HG02885 (cell line): ENCODE measurements at regions not wholly inside any gene's neighbourhood (a gene's known extent, or its start where the extent isn't known, plus 50 kb on each side); places are given as distances from the start of the nearest gene placed in this dataset.
A peak's percentile ranks its signal among the peaks of the same experiment; 100 is the strongest.
"Not testable (repeated sequence)": the region's sequence is repeated elsewhere in the genome, so short reads cannot be mapped to it uniquely, and the experiment has no call there.

ENCODE experiments used
- ATAC-seq: cut with Tn5 transposase; IDR thresholded peaks from one replicate; pipeline ENCODE4 v1.9.1; 2021; ENCODE audit warnings: mild to moderate bottlenecking; ENCODE audit not compliant: unreplicated experiment, poor library complexity

DNA sequence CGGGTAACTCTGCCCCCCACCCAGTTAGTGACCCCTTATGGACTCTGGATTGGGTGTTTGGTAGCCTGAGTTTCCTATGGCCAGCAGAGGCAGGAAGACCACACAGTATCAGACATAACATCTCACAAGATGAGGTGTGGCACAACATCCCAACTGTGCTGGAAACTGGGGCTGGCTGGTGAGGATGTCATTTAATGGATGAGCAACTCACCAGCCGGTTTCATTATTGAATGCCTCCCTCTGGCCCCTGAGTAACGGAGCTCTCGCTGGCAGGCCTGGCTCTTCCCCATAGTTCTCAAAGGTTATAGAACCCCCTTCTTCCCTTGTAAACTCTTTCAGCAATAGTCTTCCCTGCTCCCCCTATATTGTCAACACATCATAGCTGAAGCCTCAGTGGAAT, 195.0 kb downstream of the BCL11A start:
- ATAC-seq, result no peak

DNA sequence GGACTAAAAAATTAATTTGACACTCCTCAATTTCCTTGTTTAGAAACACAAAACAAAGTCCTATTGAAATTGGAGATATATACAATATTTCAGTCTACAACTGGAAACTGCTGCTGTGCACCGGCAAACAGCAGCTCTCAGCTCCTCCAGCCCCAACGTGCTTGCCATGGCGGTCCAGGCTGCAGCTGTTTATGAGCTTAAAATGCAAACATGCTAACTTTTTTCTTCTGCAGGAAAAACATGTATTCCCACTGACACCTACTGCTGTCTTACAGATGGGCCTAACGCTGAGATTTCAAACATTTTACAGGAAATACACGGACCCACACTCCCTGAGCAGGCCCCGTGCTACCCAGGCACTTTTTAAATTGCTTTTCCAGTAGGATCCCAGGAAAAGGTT, 195.5 kb downstream of the BCL11A start:
- ATAC-seq, result no peak

DNA sequence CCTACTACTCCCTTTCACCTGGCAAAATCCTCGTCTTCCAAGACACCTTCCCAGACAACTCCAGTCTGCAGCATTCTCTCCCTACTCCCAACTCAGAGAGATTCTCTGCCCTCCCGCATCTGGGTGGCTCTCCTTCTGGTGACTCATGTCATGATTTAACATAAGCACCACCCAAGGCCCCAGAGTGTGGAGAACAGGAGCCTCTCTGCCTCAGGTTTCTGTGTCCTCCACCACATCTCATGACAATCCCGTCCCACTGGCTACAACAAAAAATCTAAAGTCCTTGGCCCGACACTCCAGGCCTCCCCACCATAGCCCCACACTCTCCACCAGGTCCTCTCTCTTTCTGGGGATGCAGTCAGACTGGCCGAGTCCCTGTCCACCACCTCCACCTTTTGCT, 197.1 kb downstream of the BCL11A start:
- no peak for ATAC-seq

DNA sequence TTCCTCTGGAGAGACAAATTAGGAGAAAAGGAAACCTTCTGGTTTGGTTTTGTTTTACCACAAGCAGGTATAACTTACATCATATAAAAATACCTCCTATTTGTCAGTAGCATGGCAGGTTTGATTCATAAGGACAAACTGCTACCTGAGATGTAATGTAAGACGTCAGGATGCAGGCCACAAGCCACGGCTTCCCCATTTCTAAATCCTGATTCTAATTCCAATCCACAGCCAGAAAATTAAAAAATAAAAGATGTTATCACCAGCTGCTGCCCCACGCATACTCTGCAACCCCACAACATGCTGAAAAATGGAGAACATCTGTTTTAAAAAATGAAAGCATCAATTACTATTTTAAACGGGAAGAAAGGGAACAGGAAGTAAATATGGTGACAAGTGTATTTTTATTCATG, 197.6 kb downstream of the BCL11A start:
- no peak for ATAC-seq

DNA sequence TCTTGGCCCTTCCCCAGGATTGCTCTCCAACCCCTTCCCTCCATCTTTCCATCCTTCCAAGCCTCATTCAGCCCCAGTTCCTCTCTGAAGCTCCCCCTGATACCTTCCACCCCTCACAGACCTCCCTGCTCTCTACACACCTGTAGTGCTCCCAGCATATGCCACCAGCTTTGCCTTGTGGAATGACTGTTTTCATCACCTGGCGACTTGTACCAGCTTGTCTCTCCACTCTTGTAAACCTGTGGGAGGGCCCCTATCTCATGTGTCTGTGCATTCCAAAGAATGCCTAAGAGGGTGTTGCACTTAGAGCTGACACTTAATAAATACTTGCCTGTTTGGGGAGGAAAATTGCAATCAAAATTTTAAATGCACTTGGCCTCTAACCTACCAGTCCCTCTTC, 198.7 kb downstream of the BCL11A start:
- no peak for ATAC-seq

DNA sequence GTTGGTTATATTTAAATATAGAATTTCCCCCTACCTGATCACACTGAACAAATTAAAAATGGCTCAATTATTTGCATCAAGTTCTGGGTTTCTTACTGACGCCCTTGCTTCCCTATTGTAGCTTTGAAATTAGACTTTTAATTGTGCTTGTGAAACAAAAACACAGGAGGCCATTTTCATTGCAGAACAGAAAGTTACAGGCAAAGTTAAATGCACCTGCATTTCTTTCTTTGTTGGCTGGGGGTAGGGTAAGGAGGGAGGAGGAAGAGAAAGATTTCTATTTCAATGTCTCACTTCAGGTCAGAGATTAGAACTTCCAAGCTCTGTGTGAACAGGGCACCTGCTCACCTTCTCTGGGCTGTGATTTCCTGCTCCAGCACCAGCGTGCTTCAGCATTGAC, 199.6 kb downstream of the BCL11A start:
- peak; percentile 57 for ATAC-seq

DNA sequence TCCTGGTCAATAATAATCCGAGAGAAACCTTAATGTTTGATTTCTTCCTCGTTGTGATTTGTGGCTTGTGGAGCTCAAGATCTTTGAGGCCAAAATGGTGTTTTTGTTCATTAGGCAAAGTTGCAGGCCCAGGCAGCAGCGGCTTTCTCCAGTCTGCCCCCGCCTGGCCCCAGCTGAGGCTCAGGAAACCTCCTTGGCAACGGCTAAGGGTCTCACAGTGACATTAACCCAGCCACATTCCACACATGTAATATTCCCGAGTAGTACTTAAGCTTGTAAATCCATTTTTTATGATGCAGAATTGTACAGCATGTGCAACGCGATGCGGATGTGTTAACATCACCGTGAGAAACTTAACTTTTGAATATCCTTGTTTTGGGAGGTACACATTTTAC, 200.1 kb downstream of the BCL11A start:
- ATAC-seq, result peak; percentile 13

DNA sequence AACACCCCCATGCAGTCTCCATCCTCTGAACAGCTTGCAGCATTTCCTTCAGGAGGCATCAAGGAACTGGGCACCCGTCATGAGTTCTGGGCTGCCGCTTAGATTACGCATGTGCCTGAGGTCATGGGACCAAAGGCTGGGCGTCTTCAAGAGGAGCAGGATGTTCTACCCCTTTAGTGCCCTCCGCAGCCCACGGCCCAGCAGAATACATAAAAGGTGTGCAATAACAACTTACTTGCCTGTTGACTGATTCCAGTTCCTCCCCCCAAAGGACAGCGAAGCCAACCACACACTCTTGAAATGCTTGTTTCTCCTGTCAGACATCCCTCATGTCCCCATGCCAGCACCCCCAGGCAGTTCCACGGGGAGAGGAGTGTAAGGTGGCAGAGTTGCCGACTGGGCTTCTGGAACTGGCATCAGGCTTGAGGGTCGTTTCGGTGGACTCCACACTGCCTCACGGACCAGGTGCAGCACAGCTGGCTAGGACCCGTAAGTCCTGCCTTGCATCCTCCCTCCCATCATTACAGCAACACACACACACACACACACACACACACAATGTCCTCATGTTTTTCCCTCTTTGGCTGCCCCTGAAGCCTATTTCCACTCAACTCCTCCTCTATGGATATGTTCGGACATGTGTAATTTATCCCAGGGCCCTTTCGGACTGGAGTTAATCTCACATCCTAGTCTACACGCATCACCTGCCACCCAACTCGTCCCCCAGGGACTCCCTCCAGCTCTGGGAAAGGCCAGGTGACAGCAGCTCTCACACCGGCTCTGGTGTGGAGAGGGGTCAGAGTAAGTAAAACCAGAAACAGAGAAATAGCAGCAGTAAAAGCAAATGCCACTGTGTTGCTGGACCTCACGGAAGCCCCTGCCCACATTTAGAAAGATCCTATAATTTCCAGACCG, 200.7 kb downstream of the BCL11A start:
- no peak for ATAC-seq

DNA sequence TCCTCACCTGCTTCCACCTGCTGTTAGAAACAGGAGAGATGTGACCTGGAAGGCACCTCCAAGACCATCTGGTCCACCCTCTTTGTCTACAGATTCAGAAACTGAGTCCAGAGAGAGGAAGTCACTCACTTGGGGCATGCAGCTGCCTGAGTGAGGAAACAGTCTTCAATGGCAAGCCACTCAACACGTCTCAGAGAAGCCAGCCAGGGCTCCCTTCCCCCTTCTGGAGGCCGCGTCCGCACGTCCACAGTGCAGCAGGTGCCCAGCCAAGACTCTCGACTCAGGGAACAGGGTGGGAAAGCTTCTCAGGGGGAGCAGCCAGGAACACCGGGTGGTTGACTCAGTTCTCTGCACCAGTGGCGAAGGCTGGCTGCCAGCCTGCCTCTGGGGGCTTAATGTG, 201.7 kb downstream of the BCL11A start:
- ATAC-seq, result no peak

DNA sequence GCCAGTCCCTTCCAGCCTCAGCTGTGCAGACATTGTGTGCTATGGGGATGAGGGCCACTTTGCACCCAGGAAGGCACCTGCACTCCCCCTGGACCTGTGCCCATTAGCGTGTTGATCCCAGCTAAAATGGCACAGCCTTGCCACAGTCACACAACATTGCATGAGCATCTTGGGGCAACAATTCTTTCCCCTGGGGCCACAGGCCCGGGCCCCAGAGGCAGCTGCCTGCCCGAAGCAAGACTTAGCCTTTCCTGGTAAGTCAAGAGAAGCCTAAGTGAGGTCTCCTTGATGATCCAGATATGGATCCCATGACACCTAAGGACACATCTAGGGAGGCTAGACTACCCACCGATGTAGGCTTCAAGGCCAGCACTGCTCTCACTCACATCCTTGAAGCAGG, 202.1 kb downstream of the BCL11A start:
- ATAC-seq, result no peak

DNA sequence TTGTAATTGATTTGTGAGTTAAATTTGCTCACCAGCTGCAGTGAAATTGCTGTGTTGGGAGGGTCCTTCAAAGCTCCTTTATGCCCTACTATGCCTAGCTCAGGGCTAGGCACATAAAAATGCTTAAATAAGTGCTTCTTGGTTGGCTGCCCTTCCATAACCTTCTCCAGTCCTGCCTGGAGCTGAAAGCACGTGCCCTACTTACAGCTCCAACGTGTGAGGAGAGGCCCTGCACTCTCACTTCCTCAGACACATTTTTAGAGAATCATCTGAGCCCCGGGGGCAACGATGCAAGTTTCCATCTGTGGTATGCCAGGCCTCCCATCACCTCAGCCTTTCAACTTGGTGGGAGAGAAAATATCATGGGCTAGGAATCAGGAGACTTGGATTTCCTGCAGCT, 202.7 kb downstream of the BCL11A start:
- ATAC-seq, result no peak

DNA sequence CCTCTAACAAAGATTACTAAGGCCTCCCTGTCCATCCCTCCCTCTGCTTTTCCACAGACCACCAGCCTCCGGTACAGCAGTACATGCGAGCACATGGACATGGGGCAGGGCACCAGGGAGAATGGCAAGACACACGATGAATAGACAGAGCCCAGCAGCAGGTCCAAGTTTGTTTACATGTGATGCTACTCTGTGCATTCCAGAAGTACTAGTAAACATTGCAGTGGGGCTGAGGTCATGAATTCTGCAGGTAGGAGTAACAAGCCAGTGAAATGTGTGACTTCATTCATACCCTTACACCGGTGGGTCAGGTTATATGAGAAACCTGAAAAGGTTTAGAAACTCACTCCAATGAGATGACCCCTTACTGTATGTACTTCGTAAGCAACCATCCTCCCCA, 205.7 kb downstream of the BCL11A start:
- ATAC-seq, result no peak

DNA sequence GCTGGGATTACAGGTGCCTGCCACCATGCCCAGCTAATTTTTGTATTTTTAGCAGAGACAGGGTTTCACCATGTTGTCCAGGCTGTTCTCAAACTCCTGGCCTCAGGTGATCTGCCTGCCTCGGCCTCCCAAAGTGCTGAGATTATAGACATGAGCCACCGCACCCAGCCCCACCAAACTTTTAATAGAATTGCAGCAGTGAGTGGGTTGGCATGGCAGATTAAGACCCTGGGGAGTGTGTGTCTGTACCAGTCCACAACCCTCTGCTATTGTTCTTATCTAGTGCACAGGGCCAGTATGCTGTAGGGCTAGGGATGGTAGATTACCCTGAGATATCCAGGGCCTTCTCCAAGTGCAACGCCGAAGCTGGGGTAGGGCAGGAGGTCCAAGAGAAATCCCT, 211.0 kb downstream of the BCL11A start:
- not testable (repeated sequence) for ATAC-seq

DNA sequence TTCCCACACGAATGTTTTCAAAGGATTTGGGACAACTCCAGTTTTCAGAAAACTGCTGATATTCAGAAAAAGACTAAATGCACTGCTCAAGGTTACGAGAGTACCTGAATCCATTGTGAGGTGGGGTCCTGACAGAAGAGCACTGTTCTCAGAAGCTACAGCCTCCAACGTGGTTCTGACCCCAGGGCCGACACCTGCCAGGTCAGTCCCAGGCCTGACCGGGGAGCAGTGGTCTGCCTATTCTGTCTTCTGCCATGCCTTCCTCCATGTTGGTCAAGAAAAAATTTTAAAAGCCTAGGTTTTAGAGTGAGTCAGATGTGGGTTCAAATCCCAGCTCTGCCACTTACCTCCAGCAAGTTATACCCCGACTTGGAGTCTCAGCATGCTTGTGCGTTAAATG, 212.3 kb downstream of the BCL11A start:
- no peak for ATAC-seq

DNA sequence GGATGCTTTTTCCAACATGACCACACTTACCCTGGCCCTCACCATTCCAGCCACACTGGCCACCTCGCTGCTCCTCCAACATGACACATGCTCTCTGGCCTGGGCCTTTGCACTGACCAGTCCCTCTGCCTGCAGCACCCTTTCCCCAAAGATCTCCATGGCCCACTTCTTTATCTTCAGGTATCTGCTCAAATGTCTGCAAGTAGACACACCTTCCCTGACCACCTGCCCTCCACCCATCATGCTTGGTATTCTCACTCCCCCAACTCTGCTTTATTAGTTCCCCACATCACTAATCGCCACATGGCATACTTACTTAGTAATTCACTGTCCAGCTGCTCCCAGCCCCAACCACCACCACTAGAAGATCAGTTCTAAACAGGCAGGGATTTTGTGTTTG, 214.2 kb downstream of the BCL11A start:
- ATAC-seq, result no peak

DNA sequence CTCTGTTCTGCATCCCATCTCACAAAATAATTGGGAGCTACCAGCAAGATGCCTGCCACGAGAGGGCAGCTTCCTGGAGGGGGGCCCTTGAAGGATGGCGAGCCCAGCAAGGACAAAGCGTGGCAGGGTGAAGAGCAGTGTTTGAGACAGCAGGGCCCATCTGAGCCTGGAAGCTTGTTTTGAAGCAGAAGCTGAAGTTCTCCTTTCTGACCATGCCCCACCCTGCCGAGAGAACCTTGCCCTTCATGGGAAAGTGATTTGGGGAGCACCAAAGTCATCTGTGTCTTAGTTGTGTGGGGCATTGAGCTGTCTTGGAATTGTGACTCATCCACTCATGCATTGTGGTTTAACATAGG, 216.3 kb downstream of the BCL11A start:
- peak; percentile 40 for ATAC-seq

DNA sequence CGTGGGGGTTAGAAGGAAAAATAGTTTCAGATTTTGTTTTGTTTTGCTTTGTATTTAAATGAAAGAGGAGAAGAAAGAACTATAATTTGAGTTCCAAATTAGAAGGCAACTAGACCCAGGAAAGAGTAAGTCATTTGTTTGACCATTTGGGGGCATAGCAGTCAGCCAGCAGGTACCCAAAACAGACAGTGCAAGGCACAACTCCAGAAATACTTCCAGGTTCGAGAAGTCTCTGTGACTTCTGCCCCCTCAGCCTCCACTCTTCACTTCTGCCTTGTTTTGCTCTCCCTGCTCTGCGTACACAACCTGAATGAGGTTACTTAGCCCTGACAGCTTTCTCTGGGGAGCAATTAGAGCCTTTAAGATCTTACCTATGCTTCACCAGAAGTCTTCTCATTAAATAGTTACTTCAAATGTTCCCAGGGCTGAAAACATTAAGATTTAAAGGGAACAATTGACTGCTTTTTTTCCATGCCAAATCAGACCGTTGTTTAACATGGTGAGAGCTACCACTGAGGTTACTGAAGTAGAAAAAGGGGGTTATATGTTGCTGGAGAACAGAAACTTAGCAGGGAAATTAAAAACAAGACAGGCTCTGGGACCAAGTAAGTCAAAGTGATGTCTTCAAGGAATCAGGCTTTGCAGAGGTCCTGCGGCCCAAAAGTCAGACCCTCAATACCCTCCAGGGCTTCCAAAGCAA, 216.9 kb downstream of the BCL11A start:
- peak; percentile 63 for ATAC-seq

DNA sequence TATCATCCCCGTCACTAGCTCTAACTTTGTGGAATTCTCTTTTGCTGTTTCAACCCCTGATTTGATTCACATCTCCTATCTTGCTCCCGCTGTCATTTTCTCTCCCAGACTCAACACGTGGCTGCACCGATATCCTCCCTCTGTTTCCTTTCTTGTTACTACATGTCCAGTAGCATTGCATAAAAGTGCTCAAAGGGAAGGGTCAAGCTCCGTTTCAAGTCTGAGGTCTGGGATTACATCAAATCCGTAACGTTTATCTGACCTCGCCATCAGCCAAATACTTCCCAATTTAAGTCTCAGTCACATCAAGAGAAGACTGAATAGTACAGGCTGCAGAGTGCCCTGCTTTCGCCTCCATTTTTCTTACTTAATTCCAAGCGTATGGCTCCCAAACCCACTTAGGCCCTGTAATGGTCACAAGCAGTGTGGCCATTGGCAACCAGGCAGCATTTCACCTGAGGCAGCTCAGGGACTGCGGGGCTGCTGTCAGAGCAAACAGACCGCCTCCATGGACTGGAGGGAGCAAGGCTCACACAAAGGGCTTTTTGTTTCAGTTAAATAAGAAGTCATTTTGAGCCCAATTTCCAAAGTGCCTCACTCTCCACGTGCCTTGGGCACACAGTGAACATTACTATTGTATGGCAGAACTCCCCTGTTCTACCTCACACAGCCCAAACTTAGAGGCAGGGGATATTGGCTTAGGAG, 217.8 kb downstream of the BCL11A start:
- no peak for ATAC-seq

DNA sequence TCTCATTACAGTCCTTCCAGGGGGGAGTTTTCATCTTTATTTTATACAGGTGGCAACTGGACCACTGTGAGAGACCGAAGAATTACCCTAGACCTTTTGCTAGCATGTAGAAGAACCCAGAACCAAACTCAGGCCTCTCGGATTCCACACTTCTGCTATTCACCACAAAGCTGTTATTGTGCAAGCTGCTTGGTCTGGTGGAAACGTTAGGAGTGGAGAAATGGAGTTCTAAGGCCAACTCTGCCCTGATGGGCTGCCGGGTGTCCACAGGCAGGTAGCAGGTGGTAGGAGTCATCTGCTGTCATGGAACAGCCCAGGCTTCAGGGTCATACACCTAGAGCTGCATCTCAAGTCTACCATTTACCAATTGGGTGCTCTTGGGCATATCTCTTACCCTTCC, 218.8 kb downstream of the BCL11A start:
- ATAC-seq, result no peak

DNA sequence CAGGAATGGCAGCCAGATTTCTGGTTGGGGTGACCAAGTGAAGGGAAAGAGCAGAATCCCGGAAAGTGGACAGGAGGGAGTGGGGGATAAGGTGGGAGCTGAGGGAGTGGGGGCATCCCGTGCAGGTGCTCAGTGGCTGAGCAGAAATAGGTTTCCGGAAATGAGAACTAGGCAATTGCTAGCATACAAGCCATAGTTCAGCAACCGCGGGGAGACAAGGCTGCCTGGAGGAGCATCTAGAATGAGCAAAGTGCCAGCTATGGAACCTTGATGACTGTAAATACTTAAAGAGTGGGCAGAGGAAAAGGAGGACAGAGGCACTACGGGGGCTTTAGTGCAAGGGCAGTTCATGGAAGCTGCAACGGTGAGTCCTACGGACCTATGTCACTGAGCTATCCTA, 220.2 kb downstream of the BCL11A start:
- ATAC-seq, result no peak

DNA sequence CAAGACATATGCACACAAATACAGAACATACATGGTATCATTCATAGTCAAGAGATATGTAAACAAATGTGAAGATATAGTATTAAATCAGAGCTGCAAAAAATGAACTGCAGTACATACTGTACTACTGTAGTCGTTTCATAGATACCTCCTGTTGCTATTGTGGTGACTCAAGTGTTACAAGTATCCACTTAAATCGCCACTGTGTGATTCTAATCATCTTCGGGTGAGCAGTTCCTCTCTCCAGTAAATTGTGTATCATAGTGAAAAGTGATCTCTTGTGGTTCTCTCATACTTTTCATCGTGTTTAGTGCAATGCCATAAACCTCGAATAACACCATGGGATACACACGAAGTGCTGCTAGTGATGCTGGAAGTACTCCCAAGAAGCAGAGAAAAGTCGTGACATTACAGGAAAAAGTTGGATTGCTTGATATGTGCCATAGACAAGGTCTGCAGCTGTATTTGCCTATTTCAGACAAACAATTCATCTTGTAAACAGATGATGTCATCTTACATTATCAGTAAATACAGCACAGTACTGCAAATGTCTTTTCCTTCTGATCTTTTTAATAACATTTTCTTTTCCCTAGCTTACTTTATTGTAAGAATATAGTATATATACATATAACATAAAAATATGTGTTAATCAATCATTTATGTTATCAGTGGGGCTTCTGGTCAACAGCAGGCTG, 222.2 kb downstream of the BCL11A start:
- no peak for ATAC-seq
